H1 (cell line): ENCODE measurements at regions not wholly inside any gene's neighbourhood (a gene's known extent, or its start where the extent isn't known, plus 50 kb on each side); places are given as distances from the start of the nearest gene placed in this dataset.

Experiments
- BRCA1 ChIP-seq: IDR thresholded peaks from 2 replicates; pipeline ENCODE4 v1.6.1; 2012; ENCODE audit warnings: low read depth, low read length, improper control_type of control experiment
- CHD2 ChIP-seq: IDR thresholded peaks from 2 replicates; pipeline ENCODE4 v1.6.1; 2012; ENCODE audit warnings: low read length, improper control_type of control experiment
- GABPA ChIP-seq: IDR thresholded peaks from 2 replicates; pipeline ENCODE4 v1.6.1; 2011; ENCODE audit warnings: mild to moderate bottlenecking, low read length, moderate library complexity, borderline replicate concordance; ENCODE audit not compliant: insufficient read depth
- POLR2A ChIP-seq, 2 experiments: IDR thresholded peaks; 1 replicate in 1 of 2; 2 replicates in 1 of 2; pipeline ENCODE4 v1.6.1; 2011; ENCODE audit warnings: low read depth in 2 of 2, low read length in 2 of 2, mild to moderate bottlenecking in 2 of 2; ENCODE audit errors: control extremely low read depth in 1 of 2
- POLR2AphosphoS5 ChIP-seq: IDR thresholded peaks from 2 replicates; pipeline ENCODE4 v1.6.1; 2011; ENCODE audit warnings: low read depth, low read length
- RFX5 ChIP-seq: IDR thresholded peaks from 2 replicates; pipeline ENCODE4 v1.6.1; 2011; ENCODE audit warnings: low read depth, low read length, improper control_type of control experiment, borderline replicate concordance
- TF ChIP-seq, protein P1 (sequence below), 3 experiments: IDR thresholded peaks; 1 replicate in 2 of 3; 2 replicates in 1 of 3; pipeline versions ENCODE4 v1.5.1 to v1.6.1; 2011; ENCODE audit warnings: low read length in 3 of 3, mild to moderate bottlenecking in 3 of 3, inconsistent platforms in 2 of 3, low read depth in 1 of 3, moderate library complexity in 1 of 3; ENCODE audit not compliant: insufficient read depth in 1 of 3; ENCODE audit errors: control extremely low read depth in 1 of 3
- TF ChIP-seq, protein P2 (sequence below): IDR thresholded peaks from 2 replicates; pipeline ENCODE4 v1.6.1; 2012; ENCODE audit warnings: inconsistent platforms
- TF ChIP-seq, protein P3 (sequence below): IDR thresholded peaks from 2 replicates; pipeline ENCODE4 v1.6.1; 2011; ENCODE audit warnings: low read length, improper control_type of control experiment
- TF ChIP-seq, protein P4 (sequence below): IDR thresholded peaks from 2 replicates; pipeline ENCODE4 v1.6.1; 2012; ENCODE audit warnings: inconsistent platforms

DNA sequence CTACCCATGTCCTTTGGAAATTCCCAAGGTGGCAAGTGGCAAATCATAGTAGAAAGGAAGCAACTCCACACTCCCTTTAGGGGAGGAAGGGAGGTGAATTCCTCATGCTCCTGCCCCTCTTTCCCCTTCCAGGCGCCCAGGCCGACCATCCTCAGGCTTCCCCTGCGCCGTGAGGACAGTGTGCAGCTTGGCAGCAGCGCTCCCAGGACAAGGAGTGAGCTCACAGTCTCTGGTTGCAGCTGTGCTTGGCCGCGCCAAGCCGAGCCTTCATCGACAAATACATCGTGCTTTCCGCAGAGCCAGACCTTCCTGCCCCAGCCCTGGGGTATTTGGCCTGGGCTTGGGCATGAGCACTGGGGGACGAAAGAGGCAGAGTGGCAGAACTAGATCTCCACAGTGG lies 112.6 kb downstream of the ENGASE start:
- TF ChIP-seq, protein P1, sequence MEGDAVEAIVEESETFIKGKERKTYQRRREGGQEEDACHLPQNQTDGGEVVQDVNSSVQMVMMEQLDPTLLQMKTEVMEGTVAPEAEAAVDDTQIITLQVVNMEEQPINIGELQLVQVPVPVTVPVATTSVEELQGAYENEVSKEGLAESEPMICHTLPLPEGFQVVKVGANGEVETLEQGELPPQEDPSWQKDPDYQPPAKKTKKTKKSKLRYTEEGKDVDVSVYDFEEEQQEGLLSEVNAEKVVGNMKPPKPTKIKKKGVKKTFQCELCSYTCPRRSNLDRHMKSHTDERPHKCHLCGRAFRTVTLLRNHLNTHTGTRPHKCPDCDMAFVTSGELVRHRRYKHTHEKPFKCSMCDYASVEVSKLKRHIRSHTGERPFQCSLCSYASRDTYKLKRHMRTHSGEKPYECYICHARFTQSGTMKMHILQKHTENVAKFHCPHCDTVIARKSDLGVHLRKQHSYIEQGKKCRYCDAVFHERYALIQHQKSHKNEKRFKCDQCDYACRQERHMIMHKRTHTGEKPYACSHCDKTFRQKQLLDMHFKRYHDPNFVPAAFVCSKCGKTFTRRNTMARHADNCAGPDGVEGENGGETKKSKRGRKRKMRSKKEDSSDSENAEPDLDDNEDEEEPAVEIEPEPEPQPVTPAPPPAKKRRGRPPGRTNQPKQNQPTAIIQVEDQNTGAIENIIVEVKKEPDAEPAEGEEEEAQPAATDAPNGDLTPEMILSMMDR (IDR thresholded peaks at IDR 0.05; ENCODE audit: control extremely low read depth in 1 of 3, insufficient read depth in 1 of 3, low read depth in 1 of 3, low read length in 3 of 3) = no peak
- TF ChIP-seq POLR2A (IDR thresholded peaks at IDR 0.05; ENCODE audit: control extremely low read depth in 1 of 2, low read depth in 2 of 2, low read length in 2 of 2) = no peak
- TF ChIP-seq GABPA = no peak
- TF ChIP-seq BRCA1 = no peak
- TF ChIP-seq POLR2AphosphoS5 = no peak
- TF ChIP-seq CHD2 = no peak
- TF ChIP-seq, protein P2, sequence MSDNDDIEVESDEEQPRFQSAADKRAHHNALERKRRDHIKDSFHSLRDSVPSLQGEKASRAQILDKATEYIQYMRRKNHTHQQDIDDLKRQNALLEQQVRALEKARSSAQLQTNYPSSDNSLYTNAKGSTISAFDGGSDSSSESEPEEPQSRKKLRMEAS = no peak
- TF ChIP-seq, protein P3, sequence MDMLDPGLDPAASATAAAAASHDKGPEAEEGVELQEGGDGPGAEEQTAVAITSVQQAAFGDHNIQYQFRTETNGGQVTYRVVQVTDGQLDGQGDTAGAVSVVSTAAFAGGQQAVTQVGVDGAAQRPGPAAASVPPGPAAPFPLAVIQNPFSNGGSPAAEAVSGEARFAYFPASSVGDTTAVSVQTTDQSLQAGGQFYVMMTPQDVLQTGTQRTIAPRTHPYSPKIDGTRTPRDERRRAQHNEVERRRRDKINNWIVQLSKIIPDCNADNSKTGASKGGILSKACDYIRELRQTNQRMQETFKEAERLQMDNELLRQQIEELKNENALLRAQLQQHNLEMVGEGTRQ = no peak
- TF ChIP-seq, protein P4, sequence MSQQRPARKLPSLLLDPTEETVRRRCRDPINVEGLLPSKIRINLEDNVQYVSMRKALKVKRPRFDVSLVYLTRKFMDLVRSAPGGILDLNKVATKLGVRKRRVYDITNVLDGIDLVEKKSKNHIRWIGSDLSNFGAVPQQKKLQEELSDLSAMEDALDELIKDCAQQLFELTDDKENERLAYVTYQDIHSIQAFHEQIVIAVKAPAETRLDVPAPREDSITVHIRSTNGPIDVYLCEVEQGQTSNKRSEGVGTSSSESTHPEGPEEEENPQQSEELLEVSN = no peak
- no peak for TF ChIP-seq RFX5
